Breast epithelium (tissue), 3 donors: ENCODE measurements at regions not wholly inside any gene's neighbourhood (a gene's known extent, or its start where the extent isn't known, plus 50 kb on each side); places are given as distances from the start of the nearest gene placed in this dataset.

ENCODE experiments used
- POLR2A ChIP-seq: fragments of 450-650 bp; IDR thresholded peaks from one replicate; pipeline ENCODE4 v1.6.1; 2016; ENCODE audit warnings: antibody characterized with exemption, mild to moderate bottlenecking, moderate library complexity
- TF ChIP-seq, protein P1 (sequence below), 3 donors: fragments of 450-650 bp; IDR thresholded peaks; one replicate each; pipeline ENCODE4 v1.5.1; 2016 to 2017; ENCODE audit warnings: antibody characterized with exemption in 3 of 3, mild to moderate bottlenecking in 3 of 3, moderate library complexity in 3 of 3

DNA sequence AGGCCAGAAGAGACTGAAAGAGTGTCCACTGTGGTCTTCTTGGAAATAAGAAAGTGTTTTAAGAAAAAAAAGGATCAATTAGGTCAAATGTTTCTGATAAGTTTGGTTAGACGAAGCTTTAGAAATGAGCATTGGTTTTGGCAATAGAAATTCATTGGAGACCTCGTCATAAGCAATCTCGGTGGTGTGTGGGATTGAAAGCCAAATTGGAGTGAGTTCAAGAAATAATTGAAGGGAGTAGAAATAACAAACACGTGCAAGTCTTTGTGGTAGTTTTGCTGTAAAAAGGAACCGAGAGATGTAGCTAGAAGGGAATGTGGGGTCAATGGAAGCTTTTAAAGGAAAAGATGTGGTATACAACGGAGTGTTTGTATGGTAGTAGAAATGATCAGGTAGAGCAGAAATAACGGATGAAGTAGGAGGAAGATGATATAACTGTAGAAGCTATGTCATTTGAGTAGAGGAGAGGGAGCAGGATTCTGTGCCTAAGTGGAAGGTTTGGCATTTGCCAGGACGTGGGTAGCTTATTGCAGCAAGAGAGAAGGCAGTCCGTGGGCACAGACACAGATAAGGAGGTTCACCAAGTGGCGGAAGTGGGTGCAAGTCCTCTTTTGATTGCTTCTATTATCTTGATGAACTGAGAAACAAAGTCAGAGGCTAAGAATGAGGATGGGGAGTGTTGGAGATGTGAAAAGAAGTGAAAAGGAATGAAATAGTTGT, 146.2 kb downstream of the DACT1 start:
- no peak for TF ChIP-seq POLR2A
- TF ChIP-seq, protein P1, sequence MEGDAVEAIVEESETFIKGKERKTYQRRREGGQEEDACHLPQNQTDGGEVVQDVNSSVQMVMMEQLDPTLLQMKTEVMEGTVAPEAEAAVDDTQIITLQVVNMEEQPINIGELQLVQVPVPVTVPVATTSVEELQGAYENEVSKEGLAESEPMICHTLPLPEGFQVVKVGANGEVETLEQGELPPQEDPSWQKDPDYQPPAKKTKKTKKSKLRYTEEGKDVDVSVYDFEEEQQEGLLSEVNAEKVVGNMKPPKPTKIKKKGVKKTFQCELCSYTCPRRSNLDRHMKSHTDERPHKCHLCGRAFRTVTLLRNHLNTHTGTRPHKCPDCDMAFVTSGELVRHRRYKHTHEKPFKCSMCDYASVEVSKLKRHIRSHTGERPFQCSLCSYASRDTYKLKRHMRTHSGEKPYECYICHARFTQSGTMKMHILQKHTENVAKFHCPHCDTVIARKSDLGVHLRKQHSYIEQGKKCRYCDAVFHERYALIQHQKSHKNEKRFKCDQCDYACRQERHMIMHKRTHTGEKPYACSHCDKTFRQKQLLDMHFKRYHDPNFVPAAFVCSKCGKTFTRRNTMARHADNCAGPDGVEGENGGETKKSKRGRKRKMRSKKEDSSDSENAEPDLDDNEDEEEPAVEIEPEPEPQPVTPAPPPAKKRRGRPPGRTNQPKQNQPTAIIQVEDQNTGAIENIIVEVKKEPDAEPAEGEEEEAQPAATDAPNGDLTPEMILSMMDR (IDR thresholded peaks at IDR 0.05), result no peak
